ENCODE measurements at regions not wholly inside any gene's neighbourhood (a gene's known extent, or its start where the extent isn't known, plus 50 kb on each side); places are given as distances from the start of the nearest gene placed in this dataset.

DNA sequence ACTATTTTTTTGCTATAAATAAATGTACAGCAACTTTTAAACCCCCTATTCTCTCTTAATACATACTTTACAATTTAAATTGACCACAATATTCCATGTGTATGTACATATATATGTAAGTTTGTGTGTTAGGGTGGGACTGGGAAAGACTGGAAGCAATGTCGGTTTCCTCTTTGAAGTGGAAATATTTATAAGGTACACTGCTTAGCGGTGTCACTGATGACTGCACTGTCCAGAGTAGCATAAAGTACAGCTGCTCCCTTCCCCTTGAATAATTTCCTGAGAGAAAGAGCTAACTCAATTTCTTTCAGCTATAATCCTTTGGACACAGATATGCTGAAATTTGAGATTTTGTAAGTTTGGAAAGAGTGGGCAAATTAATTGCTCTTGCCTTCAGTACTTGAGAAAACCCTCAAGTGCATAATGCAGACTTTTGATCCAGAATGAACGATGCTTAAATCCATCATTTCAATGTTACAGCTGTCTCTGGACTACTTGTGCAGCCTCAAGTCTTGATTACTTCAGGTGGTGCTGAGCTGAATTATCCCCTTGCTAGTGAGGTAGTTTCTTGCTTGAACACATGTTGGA lies 267.0 kb upstream of the CFAP20DC start:
- Mint-ChIP-seq H3K36me3 (peaks cover 3% of the 10 kb centered on the region), H3K27me3 (no peaks in the 10 kb centered on the region), H3K4me1 (peaks cover 0 to 3% (median 1%) of the 10 kb centered on the region in 3 donors), H3K4me3 (no peak overlapping the region), H3K9me3 (no peaks in the 10 kb centered on the region), H3K27ac (no peak overlapping the region)

DNA sequence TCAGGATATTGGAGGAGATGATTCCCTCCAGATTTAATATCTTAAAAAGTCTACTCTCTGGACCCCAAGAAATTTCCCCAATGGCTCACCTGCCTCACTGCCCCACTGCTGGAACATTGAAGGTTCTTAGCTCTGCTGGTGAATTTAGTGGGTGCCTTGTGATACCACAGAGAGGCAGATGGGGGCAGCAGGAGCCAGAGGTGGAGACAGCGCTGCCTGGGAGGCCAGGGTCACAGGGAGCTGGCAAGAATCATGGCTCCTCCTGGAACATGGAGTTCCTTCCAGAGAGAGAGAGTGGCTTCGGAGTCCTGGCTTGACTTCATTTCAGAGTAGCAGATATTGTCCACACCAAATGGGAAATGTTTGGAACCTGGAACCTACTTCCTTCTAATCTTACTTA lies 263.5 kb upstream of the CFAP20DC start:
- H3K27ac Mint-ChIP-seq: no peak overlapping the region
- H3K27me3 Mint-ChIP-seq: no peaks in the 10 kb centered on the region
- no peaks in the 10 kb centered on the region for H3K9me3 Mint-ChIP-seq
- no peaks in the 10 kb centered on the region for H3K36me3 Mint-ChIP-seq
- no peak overlapping the region for H3K4me3 Mint-ChIP-seq
- H3K4me1 Mint-ChIP-seq: peaks cover 0 to 1% (median 0%) of the 10 kb centered on the region in 3 donors

DNA sequence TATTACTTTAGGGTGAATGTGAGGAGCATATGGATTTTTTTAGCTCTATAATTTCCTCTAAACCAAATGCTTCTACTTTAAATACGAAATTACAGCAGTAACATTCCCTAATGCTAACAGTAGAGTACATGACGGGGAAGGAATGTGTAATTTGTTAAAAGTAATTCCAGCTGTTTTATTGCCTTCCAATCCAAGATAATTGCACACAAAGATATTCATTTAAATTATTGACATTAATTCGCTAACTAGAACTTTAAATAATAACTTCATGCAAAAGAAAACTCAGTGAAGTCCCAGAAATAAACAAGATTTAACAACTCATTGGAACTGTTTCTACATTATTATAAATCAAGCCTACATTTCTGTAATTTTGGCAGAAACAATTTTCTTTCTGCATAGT lies 261.4 kb upstream of the CFAP20DC start:
- H3K4me1 Mint-ChIP-seq: peaks cover 0 to 1% (median 0%) of the 10 kb centered on the region in 3 donors
- H3K27ac Mint-ChIP-seq: no peak overlapping the region
- H3K4me3 Mint-ChIP-seq: no peak overlapping the region
- no peaks in the 10 kb centered on the region for H3K36me3 Mint-ChIP-seq
- no peaks in the 10 kb centered on the region for H3K27me3 Mint-ChIP-seq
- peaks cover 0 to 2% (median 0%) of the 10 kb centered on the region in 3 donors for H3K9me3 Mint-ChIP-seq

DNA sequence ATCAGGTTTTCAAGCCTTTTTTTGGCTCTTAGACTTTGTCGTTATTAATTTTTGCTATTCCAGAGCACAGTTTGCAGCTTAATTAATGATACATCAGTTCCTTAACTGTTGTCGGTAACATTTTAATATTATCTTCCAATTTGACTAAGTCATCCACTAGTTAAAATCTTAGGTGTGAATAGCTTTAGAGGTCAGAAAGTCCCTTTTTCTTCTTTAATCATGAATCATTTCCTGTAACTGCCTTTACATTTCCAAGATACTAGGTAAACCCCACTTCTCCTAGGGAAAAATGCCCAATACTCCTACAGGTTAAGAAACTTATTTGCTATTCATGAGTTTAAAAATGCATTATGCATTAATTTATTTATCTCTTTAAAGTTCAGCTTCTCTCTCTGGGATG lies 260.9 kb upstream of the CFAP20DC start:
- H3K9me3 Mint-ChIP-seq: peaks cover 0 to 3% (median 0%) of the 10 kb centered on the region in 3 donors
- peaks cover 0 to under 1% (median 0%) of the 10 kb centered on the region in 3 donors for H3K4me1 Mint-ChIP-seq
- no peak overlapping the region for H3K27ac Mint-ChIP-seq
- no peaks in the 10 kb centered on the region for H3K27me3 Mint-ChIP-seq
- no peak overlapping the region for H3K4me3 Mint-ChIP-seq
- no peaks in the 10 kb centered on the region for H3K36me3 Mint-ChIP-seq

DNA sequence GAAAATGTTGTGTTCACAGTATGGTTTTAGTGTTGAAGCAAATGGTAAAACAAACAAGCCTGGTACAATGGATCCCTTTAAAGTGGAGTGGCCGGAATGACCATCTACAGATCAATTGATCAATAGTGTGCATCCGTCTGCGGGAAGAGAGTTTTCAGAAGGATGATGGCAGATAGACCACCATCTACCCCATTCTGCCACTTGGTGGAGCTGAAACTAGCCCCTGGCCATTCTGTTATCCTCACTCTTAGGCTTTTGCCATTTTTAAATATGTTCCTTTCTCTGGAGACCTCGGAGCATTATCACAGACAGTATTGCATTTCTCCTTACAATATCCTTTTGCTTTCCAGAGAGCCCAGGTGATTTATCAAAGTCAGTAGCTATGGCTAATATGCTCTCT lies 258.9 kb upstream of the CFAP20DC start:
- peaks cover 0 to 3% (median 0%) of the 10 kb centered on the region in 3 donors for H3K9me3 Mint-ChIP-seq
- no peaks in the 10 kb centered on the region for H3K4me1 Mint-ChIP-seq
- H3K4me3 Mint-ChIP-seq: peak overlapping the region in 1 of 4 donors; percentile 20
- H3K27ac Mint-ChIP-seq: no peak overlapping the region
- no peaks in the 10 kb centered on the region for H3K36me3 Mint-ChIP-seq
- H3K27me3 Mint-ChIP-seq: no peaks in the 10 kb centered on the region

DNA sequence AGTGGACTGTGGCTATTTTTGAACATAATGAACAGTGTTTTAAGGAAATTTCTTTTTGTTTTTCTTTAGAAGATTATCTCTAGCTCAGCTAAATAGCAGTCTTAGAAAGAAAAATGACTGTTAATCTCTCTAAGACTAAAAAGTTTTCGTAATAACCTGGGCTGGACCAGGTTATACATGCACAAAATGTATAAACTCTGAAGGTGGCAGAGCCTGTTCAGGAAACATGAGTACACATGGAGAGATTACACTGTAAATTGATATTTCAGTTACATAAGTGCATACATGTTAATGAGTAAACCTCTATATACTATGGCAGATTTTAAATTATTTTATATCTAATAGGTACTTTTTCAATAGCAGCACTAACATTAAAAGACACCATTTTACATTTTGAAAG lies 258.2 kb upstream of the CFAP20DC start:
- H3K27ac Mint-ChIP-seq: no peak overlapping the region
- H3K4me1 Mint-ChIP-seq: no peaks in the 10 kb centered on the region
- H3K9me3 Mint-ChIP-seq: peaks cover 0 to 3% (median 0%) of the 10 kb centered on the region in 3 donors
- H3K27me3 Mint-ChIP-seq: no peaks in the 10 kb centered on the region
- no peaks in the 10 kb centered on the region for H3K36me3 Mint-ChIP-seq
- H3K4me3 Mint-ChIP-seq: no peak overlapping the region

DNA sequence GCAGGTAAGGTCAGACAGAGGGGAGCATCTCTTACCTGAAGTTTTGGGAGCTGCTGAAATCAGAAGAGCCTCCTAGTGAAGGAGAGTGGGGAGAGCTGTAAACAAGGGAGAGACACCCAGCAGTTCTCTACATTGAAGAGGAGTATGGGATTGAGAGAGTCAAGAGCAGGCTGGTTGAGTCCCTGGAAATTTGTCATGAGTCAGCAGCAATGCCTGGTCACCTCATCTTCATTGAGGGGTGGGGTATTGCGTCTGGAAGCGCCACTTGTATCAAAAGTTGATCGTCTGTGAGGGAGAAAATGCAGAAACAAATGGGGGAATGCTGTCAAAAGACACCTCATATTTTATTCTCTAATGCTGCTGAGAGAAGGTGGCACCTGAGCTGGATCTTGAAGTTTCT lies 256.6 kb upstream of the CFAP20DC start:
- Mint-ChIP-seq H3K4me3 (no peak overlapping the region), H3K4me1 (peaks cover 0 to 6% (median 0%) of the 10 kb centered on the region in 3 donors), H3K36me3 (no peaks in the 10 kb centered on the region), H3K27ac (no peak overlapping the region), H3K9me3 (peaks cover 0 to 3% (median 0%) of the 10 kb centered on the region in 3 donors), H3K27me3 (no peaks in the 10 kb centered on the region)

DNA sequence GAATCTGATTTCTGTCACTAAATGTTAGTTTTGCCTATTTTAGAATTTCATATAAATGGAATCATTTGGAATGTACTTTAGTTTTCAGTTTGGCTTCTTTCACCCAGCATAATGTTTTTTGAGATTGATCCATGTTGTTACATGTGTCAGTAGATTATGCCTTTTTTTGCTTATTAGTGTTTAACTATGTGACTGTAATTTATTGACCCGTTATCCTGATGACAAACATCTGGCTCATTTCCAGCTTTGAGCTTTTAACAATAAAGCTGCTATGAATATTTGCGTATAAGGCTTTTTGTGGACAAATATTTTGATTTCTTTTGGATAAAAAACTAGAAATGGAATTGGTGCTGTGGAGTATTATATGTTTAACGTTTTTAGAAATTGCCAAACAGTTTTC lies 254.5 kb upstream of the CFAP20DC start:
- Mint-ChIP-seq H3K4me3 (no peak overlapping the region), H3K27me3 (no peaks in the 10 kb centered on the region)

DNA sequence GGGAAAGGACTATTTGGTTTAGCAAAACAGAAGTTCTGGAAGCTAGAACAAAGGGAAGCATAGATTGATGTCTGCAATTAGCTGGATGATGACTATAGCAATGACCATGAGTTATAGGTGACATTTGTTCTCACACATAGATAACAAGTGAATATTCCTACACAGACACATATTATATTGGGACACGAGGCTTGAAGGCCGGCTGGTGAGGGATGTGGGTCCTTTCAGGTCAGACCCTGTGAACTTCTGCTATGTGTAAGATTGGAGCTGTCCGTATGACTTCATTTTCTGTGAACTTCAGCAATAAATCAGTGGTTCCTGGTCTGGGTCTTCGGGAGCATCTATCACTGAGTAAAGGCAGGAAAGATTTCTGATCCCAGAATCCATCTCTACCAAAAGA lies 253.6 kb upstream of the CFAP20DC start:
- Mint-ChIP-seq H3K27ac (no peak overlapping the region), H3K36me3 (no peaks in the 10 kb centered on the region), H3K9me3 (peaks cover 0 to 3% (median 0%) of the 10 kb centered on the region in 3 donors), H3K4me1 (peaks cover 0 to 12% (median 3%) of the 10 kb centered on the region in 3 donors), H3K27me3 (no peaks in the 10 kb centered on the region), H3K4me3 (no peak overlapping the region)

More for the DNA sequence above, 254.5 kb upstream of the CFAP20DC start:
- Mint-ChIP-seq H3K4me1 (peaks cover 0 to 12% (median 3%) of the 10 kb centered on the region in 3 donors), H3K27ac (no peak overlapping the region), H3K36me3 (no peaks in the 10 kb centered on the region), H3K9me3 (peaks cover 0 to 3% (median 0%) of the 10 kb centered on the region in 3 donors)

DNA sequence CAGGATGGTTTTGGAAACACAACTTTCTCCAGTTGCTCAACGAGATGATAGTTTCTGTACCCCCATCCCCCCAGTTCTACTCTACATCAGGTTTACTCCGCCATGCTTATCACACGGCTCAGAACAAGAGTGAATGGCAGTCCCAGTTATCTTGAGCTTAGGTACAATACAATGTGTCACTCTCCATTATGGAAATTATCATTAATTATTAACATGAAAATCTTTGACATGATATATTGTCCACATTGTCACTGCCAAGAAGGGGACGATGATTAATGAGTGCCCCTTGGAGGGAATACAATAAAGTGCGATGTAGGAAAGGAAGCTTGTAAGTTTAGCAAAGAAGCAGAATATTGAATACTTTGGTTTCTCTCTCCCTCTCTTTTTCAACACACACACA lies 252.6 kb upstream of the CFAP20DC start:
- H3K27ac Mint-ChIP-seq: no peak overlapping the region
- H3K27me3 Mint-ChIP-seq: no peaks in the 10 kb centered on the region
- H3K36me3 Mint-ChIP-seq: no peaks in the 10 kb centered on the region
- H3K4me3 Mint-ChIP-seq: no peak overlapping the region
- peaks cover 0 to 4% (median 0%) of the 10 kb centered on the region in 3 donors for H3K9me3 Mint-ChIP-seq
- peaks cover 0 to 12% (median 3%) of the 10 kb centered on the region in 3 donors for H3K4me1 Mint-ChIP-seq

DNA sequence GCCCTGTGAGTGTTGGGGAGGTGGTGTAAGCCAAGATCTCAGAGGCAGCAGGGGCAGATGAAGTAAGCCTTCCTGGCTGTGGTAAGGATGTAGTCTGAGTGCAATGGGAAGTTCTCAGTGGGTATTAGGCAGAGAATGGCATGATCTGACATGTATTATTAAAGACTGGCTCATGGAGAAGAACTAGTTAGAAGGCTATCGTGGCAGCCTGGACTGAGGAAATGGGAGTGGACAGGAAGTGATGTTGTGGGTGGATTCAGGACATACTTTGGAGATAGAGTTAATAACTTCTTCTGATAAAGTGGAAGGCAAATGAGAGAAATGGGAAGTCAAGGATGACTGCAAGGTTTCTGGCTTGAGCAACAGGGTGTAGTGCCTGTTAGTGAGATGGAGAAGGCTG lies 250.9 kb upstream of the CFAP20DC start:
- peaks cover 0 to 7% (median 3%) of the 10 kb centered on the region in 3 donors for H3K9me3 Mint-ChIP-seq
- H3K4me3 Mint-ChIP-seq: no peak overlapping the region
- no peaks in the 10 kb centered on the region for H3K36me3 Mint-ChIP-seq
- H3K4me1 Mint-ChIP-seq: peaks cover 0 to 12% (median 3%) of the 10 kb centered on the region in 3 donors
- H3K27ac Mint-ChIP-seq: no peak overlapping the region
- H3K27me3 Mint-ChIP-seq: no peaks in the 10 kb centered on the region

DNA sequence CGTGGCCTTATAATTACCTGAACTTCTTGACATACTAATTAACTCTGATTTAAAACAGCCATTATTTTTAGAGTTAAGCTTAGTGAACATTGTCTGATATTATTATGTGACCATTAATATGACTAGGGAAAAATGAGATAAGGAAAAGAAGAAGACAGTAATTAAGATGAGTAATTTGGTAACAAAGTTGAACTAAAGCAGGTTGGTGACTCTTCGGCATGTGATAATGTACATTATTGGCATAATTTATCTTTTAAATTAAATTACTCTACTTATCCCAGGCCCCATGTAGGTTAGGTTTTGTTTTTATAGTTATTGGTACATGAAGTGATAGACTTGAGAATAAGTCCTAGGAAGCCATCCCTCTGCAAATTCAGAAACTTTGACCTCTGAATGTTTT lies 249.7 kb upstream of the CFAP20DC start:
- Mint-ChIP-seq H3K4me3 (no peak overlapping the region), H3K27me3 (no peaks in the 10 kb centered on the region), H3K9me3 (peaks cover 0 to 7% (median 3%) of the 10 kb centered on the region in 3 donors), H3K4me1 (peaks cover 0 to 12% (median 3%) of the 10 kb centered on the region in 3 donors), H3K36me3 (no peaks in the 10 kb centered on the region), H3K27ac (no peak overlapping the region)

DNA sequence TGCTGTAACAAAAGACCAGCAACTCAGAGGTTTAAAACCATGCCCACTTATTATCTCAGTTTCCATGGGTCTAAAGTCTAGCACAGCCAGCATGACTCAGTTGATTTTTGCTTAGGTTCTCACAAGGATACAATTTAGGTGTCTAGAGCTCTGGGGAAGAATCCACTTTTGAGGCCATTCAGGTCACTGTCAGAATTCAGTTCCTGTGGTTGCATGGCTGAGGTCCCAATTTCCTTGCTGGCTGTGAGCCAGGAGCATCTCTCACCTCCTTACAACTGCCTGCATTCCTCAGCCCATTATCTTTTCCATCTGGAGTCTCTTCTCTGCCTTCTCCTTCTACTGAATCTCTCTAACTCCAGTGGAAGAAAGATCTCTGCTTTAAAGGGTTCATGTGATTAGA lies 240.5 kb upstream of the CFAP20DC start:
- H3K27ac Mint-ChIP-seq: no peak overlapping the region
- peaks cover 0 to 1% (median 0%) of the 10 kb centered on the region in 3 donors for H3K4me1 Mint-ChIP-seq
- H3K4me3 Mint-ChIP-seq: no peak overlapping the region
- peaks cover 3 to 10% (median 3%) of the 10 kb centered on the region in 3 donors for H3K9me3 Mint-ChIP-seq
- H3K27me3 Mint-ChIP-seq: no peaks in the 10 kb centered on the region
- peaks cover 5% of the 10 kb centered on the region for H3K36me3 Mint-ChIP-seq

DNA sequence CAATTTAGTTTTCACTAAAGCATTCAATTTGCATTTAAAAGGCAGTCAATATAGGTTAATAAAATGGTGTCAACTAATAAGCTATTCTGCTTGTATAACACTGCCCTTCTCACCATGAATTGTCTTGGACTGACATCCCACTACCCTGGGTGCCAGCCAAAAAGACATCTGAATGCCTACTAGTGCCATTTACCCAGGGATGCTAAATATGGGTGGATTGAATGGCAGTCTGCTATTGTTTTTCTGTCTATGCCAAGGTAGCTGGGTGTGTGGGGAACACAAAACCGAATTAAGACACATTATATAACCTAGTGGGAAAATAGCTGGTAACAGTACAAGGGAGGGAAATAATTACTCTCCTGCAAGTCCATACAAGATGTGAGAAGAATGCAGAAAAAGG lies 240.0 kb upstream of the CFAP20DC start:
- Mint-ChIP-seq H3K9me3 (peaks cover 3 to 10% (median 3%) of the 10 kb centered on the region in 3 donors), H3K36me3 (peaks cover 5% of the 10 kb centered on the region), H3K27me3 (no peaks in the 10 kb centered on the region), H3K4me3 (no peak overlapping the region), H3K4me1 (peaks cover 0 to 1% (median 0%) of the 10 kb centered on the region in 3 donors), H3K27ac (no peak overlapping the region)

DNA sequence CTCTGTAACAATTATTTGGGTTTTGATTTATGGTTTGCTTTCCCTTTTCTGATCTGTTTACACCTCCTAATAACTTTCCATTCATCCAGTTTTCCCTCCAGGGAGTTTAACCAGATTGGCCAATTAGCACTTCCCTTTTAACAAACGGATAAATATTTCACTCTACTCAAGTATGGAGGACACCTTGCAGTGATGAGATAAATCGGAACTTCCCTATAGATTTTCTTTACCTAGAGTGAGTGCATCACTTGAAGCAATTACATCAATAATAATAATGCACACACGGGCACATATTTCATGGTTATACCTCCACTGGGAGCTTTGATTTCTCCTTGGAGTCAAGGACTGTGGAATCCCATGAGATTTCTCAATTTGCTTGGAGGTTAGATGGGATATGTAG lies 239.1 kb upstream of the CFAP20DC start:
- Mint-ChIP-seq H3K4me3 (no peak overlapping the region), H3K9me3 (peaks cover 3 to 10% (median 3%) of the 10 kb centered on the region in 3 donors), H3K27ac (no peak overlapping the region), H3K36me3 (peaks cover 5% of the 10 kb centered on the region), H3K27me3 (no peaks in the 10 kb centered on the region), H3K4me1 (peaks cover 0 to 1% (median 0%) of the 10 kb centered on the region in 3 donors)
